SK-N-SH (cell line): ENCODE measurements at regions not wholly inside any gene's neighbourhood (a gene's known extent, or its start where the extent isn't known, plus 50 kb on each side); places are given as distances from the start of the nearest gene placed in this dataset.

Experiments
- CTCF ChIA-PET: fragments of 300-600, 350-600 bp; formaldehyde crosslinking; extraction: SDS; loops from one replicate; lab custom pipeline; 2021; lab: Yijun Ruan, JAX
- POLR2A ChIA-PET: fragments of 350-600 bp; sonication (Branson Sonifier 250); formaldehyde crosslinking; extraction: SDS; loops from one replicate; lab custom pipeline; 2020; ENCODE audit warnings: antibody characterized with exemption, inconsistent platforms; lab: Yijun Ruan, JAX
- DNase-seq: peaks from one replicate; pipeline ENCODE4 v3.0.0; 2012
- H2AFZ ChIP-seq: fragments of 200-600 bp; sonication (generic); 2 replicates; pipeline ENCODE4 v1.8.1; 2016; ENCODE audit warnings: antibody characterized with exemption, mild to moderate bottlenecking, low read depth
- H3F3A ChIP-seq: fragments of 200-600 bp; sonication (generic); replicated peaks from 2 replicates; pipeline ENCODE3; 2016; ENCODE audit warnings: antibody characterized with exemption, mild to moderate bottlenecking; ENCODE audit not compliant: insufficient read depth
- H3K27ac ChIP-seq, 2 experiments: fragments of 200-500 bp in 1 of 2; fragments of 200-600 bp in 1 of 2; sonication (Bioruptor generic) in 1 of 2; sonication (generic), shearing (Covaris generic) in 1 of 2; 2 replicates each; pipeline versions ENCODE4 v1.5.1 to v1.6.1; 2014 to 2016; ENCODE audit warnings: low read depth in 2 of 2, inconsistent platforms in 1 of 2, low read length in 1 of 2, mild to moderate bottlenecking in 1 of 2, mixed read lengths in 1 of 2
- H3K27me3 ChIP-seq: fragments of 200-600 bp; sonication (generic), shearing (Covaris generic); 2 replicates; pipeline ENCODE4 v1.6.1; 2016; ENCODE audit warnings: mixed run types; ENCODE audit not compliant: insufficient read depth
- H3K36me3 ChIP-seq, 2 experiments: fragments of 200-500 bp in 1 of 2; fragments of 200-600 bp in 1 of 2; sonication (Bioruptor generic) in 1 of 2; sonication (generic) in 1 of 2; replicated peaks in 1 of 2; 2 replicates each; pipeline versions ENCODE3 to v1.5.1; 2014 to 2016; ENCODE audit warnings: low read length in 1 of 2, mild to moderate bottlenecking in 1 of 2; ENCODE audit not compliant: insufficient read depth in 2 of 2, control insufficient read depth in 1 of 2
- H3K4me1 ChIP-seq, 2 experiments: fragments of 200-500 bp in 1 of 2; fragments of 200-600 bp in 1 of 2; sonication (Bioruptor generic) in 1 of 2; sonication (generic), shearing (Covaris generic) in 1 of 2; 2 replicates each; pipeline versions ENCODE4 v1.5.1 to v1.6.1; 2014 to 2016; ENCODE audit warnings: low read depth in 1 of 2, low read length in 1 of 2, mixed run types in 1 of 2; ENCODE audit not compliant: insufficient read depth in 2 of 2, control insufficient read depth in 1 of 2
- H3K4me2 ChIP-seq: fragments of 200-600 bp; sonication (generic), shearing (Covaris generic); 2 replicates; pipeline ENCODE4 v1.6.1; 2017; ENCODE audit warnings: mixed run types
- H3K4me3 ChIP-seq, 2 experiments: fragments of 200-500 bp in 1 of 2; fragments of 200-600 bp in 1 of 2; sonication (Bioruptor generic) in 1 of 2; sonication (generic), shearing (Covaris generic) in 1 of 2; 2 replicates each; pipeline versions ENCODE4 v1.5.1 to v1.8.1; 2014 to 2016; ENCODE audit warnings: low read depth in 2 of 2, inconsistent platforms in 1 of 2, low read length in 1 of 2, mild to moderate bottlenecking in 1 of 2, mixed read lengths in 1 of 2, moderate library complexity in 1 of 2
- H3K79me2 ChIP-seq: fragments of 200-600 bp; sonication (generic); 2 replicates; pipeline ENCODE4 v1.8.1; 2017; ENCODE audit warnings: mild to moderate bottlenecking; ENCODE audit not compliant: insufficient read depth
- H3K9ac ChIP-seq: fragments of 200-600 bp; sonication (generic); 2 replicates; pipeline ENCODE4 v1.6.1; 2017; ENCODE audit warnings: mixed run types
- H3K9me2 ChIP-seq: fragments of 200-600 bp; sonication (generic); 2 replicates; pipeline ENCODE4 v1.6.1; 2017; ENCODE audit warnings: mixed run types
- H3K9me3 ChIP-seq: fragments of 200-600 bp; sonication (generic); 2 replicates; pipeline ENCODE4 v1.6.1; 2017; ENCODE audit warnings: mixed run types, mild to moderate bottlenecking, moderate library complexity
- H4K20me1 ChIP-seq: fragments of 200-600 bp; sonication (generic); 2 replicates; pipeline ENCODE4 v1.6.1; 2017; ENCODE audit warnings: mild to moderate bottlenecking, mixed run types; ENCODE audit not compliant: insufficient read depth
- ELF1 ChIP-seq: IDR thresholded peaks from 2 replicates; pipeline ENCODE4 v1.4.0; 2012
- EP300 ChIP-seq, 2 experiments: IDR thresholded peaks; 2 replicates each; pipeline versions ENCODE4 v1.4.0 to v1.6.1; 2012; ENCODE audit warnings: borderline replicate concordance in 1 of 2, low read depth in 1 of 2, low read length in 1 of 2
- FOXJ3 ChIP-seq: sonication (generic); formaldehyde crosslinking; IDR thresholded peaks from 2 replicates; pipeline ENCODE4 v1.5.1; 2020; ENCODE audit warnings: mild to moderate bottlenecking, missing genetic modification reagents
- GABPA ChIP-seq: IDR thresholded peaks from 2 replicates; pipeline ENCODE4 v1.4.0; 2012; ENCODE audit warnings: low read depth, mild to moderate bottlenecking
- GATA2 ChIP-seq: sonication (generic); formaldehyde crosslinking; IDR thresholded peaks from 2 replicates; pipeline ENCODE4 v1.5.0; 2020; ENCODE audit warnings: mild to moderate bottlenecking, missing genetic modification reagents
- IRF3 ChIP-seq: fragments of 150-350 bp; IDR thresholded peaks from 2 replicates; pipeline ENCODE4 v1.6.1; 2016; ENCODE audit warnings: mild to moderate bottlenecking, low read depth, low read length
- MXI1 ChIP-seq: IDR thresholded peaks from 2 replicates; pipeline ENCODE4 v1.6.1; 2012; ENCODE audit warnings: mild to moderate bottlenecking, low read depth, low read length, improper control_type of control experiment
- NFIC ChIP-seq: IDR thresholded peaks from 2 replicates; pipeline ENCODE4 v1.4.0; 2012; ENCODE audit warnings: borderline replicate concordance
- NRF1 ChIP-seq: IDR thresholded peaks from 2 replicates; pipeline ENCODE4 v1.6.1; 2012; ENCODE audit warnings: low read depth, mild to moderate bottlenecking, low read length
- PBX3 ChIP-seq: IDR thresholded peaks from 2 replicates; pipeline ENCODE4; 2012
- POLR2AphosphoS5 ChIP-seq: IDR thresholded peaks from 2 replicates; pipeline ENCODE4 v1.6.1; 2012; ENCODE audit warnings: low read depth, low read length
- RCOR1 ChIP-seq: fragments of 150-350 bp; IDR thresholded peaks from 2 replicates; pipeline ENCODE4 v1.6.1; 2017; ENCODE audit warnings: antibody characterized with exemption, low read length
- RFX5 ChIP-seq: IDR thresholded peaks from 2 replicates; pipeline ENCODE4 v1.6.1; 2012; ENCODE audit warnings: mild to moderate bottlenecking, improper control_type of control experiment, low read length
- SIN3A ChIP-seq: IDR thresholded peaks from 2 replicates; pipeline ENCODE4 v1.6.1; 2012; ENCODE audit warnings: low read depth, mild to moderate bottlenecking, low read length, moderate library complexity, borderline replicate concordance
- TAF1 ChIP-seq: IDR thresholded peaks from 2 replicates; pipeline ENCODE4 v1.6.1; 2012; ENCODE audit warnings: low read depth, mild to moderate bottlenecking, low read length, moderate library complexity, borderline replicate concordance
- TEAD4 ChIP-seq: IDR thresholded peaks from 2 replicates; pipeline ENCODE4 v1.4.0; 2012; ENCODE audit warnings: mild to moderate bottlenecking, borderline replicate concordance; ENCODE audit not compliant: insufficient read depth
- WGBS: methylation state at CpG from one replicate; pipeline ENCODE4 v1.1.6; 2017; ENCODE audit warnings: low lambda C conversion rate; 5-methylcytosine and 5-hydroxymethylcytosine counted together

- H3K9me2 ChIP-seq = no peaks in the 10 kb centered on the region
- H4K20me1 ChIP-seq = no peaks in the 10 kb centered on the region
- 52% methylated on average over 3 of the region's 3 CpGs for WGBS
- TF ChIP-seq IRF3 = no peak
- H3K36me3 ChIP-seq = no peaks in the 10 kb centered on the region
- POLR2A ChIA-PET = no interaction called here
- H3K4me1 ChIP-seq = peaks cover 0 to 5% of the 10 kb centered on the region in 2 experiments; a peak in 2 of 4 replicates
- no peaks in the 10 kb centered on the region for H3K79me2 ChIP-seq
- CTCF ChIA-PET = no interaction called here
- H3K4me2 ChIP-seq = no peak overlapping the region
- H3K4me3 ChIP-seq = no peak overlapping the region
- no peak for DNase-seq
- no peaks in the 10 kb centered on the region for H3K27me3 ChIP-seq
- H3K9ac ChIP-seq = no peak overlapping the region
- no peak overlapping the region for H2AFZ ChIP-seq
- H3F3A ChIP-seq = no peaks in the 10 kb centered on the region
- no peak overlapping the region for H3K27ac ChIP-seq
- no peaks in the 10 kb centered on the region for H3K9me3 ChIP-seq
Measured at GRCh38 chr5:89127191-89127590, 244.2 kb upstream of the MEF2C start.

- 55% methylated on average over 2 of the region's 2 CpGs for WGBS
- no peak overlapping the region for H3K9ac ChIP-seq
- H3K79me2 ChIP-seq = no peaks in the 10 kb centered on the region
- CTCF ChIA-PET = no interaction called here
- H3K4me1 ChIP-seq = peaks cover 0 to 5% of the 10 kb centered on the region in 2 experiments; a peak in 2 of 4 replicates
- H2AFZ ChIP-seq = no peak overlapping the region
- no peak overlapping the region for H3K4me2 ChIP-seq
- H3K27me3 ChIP-seq = no peaks in the 10 kb centered on the region
- H3K27ac ChIP-seq = no peak overlapping the region
- no peaks in the 10 kb centered on the region for H4K20me1 ChIP-seq
- no peaks in the 10 kb centered on the region for H3K9me3 ChIP-seq
- no peak overlapping the region for H3K4me3 ChIP-seq
- POLR2A ChIA-PET = no interaction called here
- no peaks in the 10 kb centered on the region for H3K9me2 ChIP-seq
- DNase-seq = no peak
- TF ChIP-seq FOXJ3 (CRISPR knock-in tag) = no peak
- no peak for TF ChIP-seq MXI1
- TF ChIP-seq IRF3 = no peak
- TF ChIP-seq ELF1 = no peak
- no peak for TF ChIP-seq NFIC
- no peak for TF ChIP-seq GATA2 (CRISPR knock-in tag)
- TF ChIP-seq TAF1 = no peak
- no peak for TF ChIP-seq TEAD4
- no peak for TF ChIP-seq NRF1
- no peak for TF ChIP-seq SIN3A
- no peak for TF ChIP-seq RCOR1
- TF ChIP-seq GABPA = no peak
- no peak for TF ChIP-seq RFX5
- no peak for TF ChIP-seq PBX3
- TF ChIP-seq EP300 (IDR thresholded peaks at IDR 0.05; ENCODE audit: borderline replicate concordance in 1 of 2, low read depth in 1 of 2, low read length in 1 of 2) = no peak
- no peak for TF ChIP-seq POLR2AphosphoS5
- H3F3A ChIP-seq = no peaks in the 10 kb centered on the region
- no peaks in the 10 kb centered on the region for H3K36me3 ChIP-seq
Measured at GRCh38 chr5:89125372-89125771, 242.4 kb upstream of the MEF2C start.
